ENCODE measurements at regions not wholly inside any gene's neighbourhood (a gene's known extent, or its start where the extent isn't known, plus 50 kb on each side); places are given as distances from the start of the nearest gene placed in this dataset.

GRCh38 chr2:239724194-239724849 lies 300.8 kb downstream of the NDUFA10 start:
- no peak for TF ChIP-seq POLR2AphosphoS2 (IDR thresholded peaks at IDR 0.05; ENCODE audit: low read depth, low read length)
- no peak for TF ChIP-seq RUNX3 (IDR thresholded peaks at IDR 0.05; ENCODE audit: low read length)
- no peak for TF ChIP-seq ELK1 (IDR thresholded peaks at IDR 0.05; ENCODE audit: low read depth, low read length)
- no peak for TF ChIP-seq NR2C2 (IDR thresholded peaks at IDR 0.05; ENCODE audit: borderline replicate concordance, control insufficient read depth, insufficient read length, low read depth)
- peak; percentile 17 for TF ChIP-seq PBX3 (IDR thresholded peaks at IDR 0.05; ENCODE audit: insufficient replicate concordance, low read depth, low read length)
- Histone ChIP-seq H2AFZ (ENCODE audit: control insufficient read depth, low read depth, low read length) (no peak overlapping the region), H4K20me1 (ENCODE audit: control insufficient read depth, insufficient read depth) (no peaks in the 10 kb centered on the region), H3K4me1 (ENCODE audit: control insufficient read depth, insufficient read depth, low read length) (no peaks in the 10 kb centered on the region), H3K9ac (ENCODE audit: control insufficient read depth, insufficient read depth, low read length) (no peak overlapping the region), H3K4me2 (ENCODE audit: control insufficient read depth, insufficient read depth) (no peak overlapping the region), H3K36me3 (ENCODE audit: control insufficient read depth in 2 of 2, insufficient read depth in 2 of 2, low read length in 1 of 2) (no peaks in the 10 kb centered on the region), H3K27me3 (replicated peaks in 1 of 2; ENCODE audit: control insufficient read depth in 2 of 2, insufficient read depth in 2 of 2, low read length in 1 of 2) (no peaks in the 10 kb centered on the region; a peak in 1 of 4 replicates), H3K9me3 (replicated peaks; ENCODE audit: control insufficient read depth, insufficient read depth, low read length) (no peaks in the 10 kb centered on the region), H3K27ac (ENCODE audit: control insufficient read depth, insufficient read depth) (no peak overlapping the region), H3K4me3 (no peak overlapping the region), H3K79me2 (ENCODE audit: control insufficient read depth, insufficient read depth, low read length) (no peaks in the 10 kb centered on the region)
- FAIRE-seq (no peak), DNase-seq (ENCODE audit: low read depth, low spot score) (no peak), ATAC-seq (no peak)
- in situ Hi-C loops (cut with MboI) = no loop called here
- ChIA-PET POLR2A (no interaction called here), CTCF (no interaction called here), SMC1A (ENCODE audit: uncharacterized antibody, unreplicated experiment) (no interaction called here), RAD21 (ENCODE audit: unreplicated experiment) (no interaction called here)
- intact Hi-C loops (cut with micrococcal nuclease; ENCODE audit: unreplicated experiment) = no loop called here
- 30% methylated on average over 16 of the region's 16 CpGs for WGBS (ENCODE audit: insufficient coverage, insufficient replicate concordance, low lambda C conversion rate, missing lambda C conversion rate)
- BruUV-seq (replicated peaks) = no TSS peak

Measured in GM12878 (cell line).